ENCODE measurements at regions not wholly inside any gene's neighbourhood (a gene's known extent, or its start where the extent isn't known, plus 50 kb on each side); places are given as distances from the start of the nearest gene placed in this dataset.

DNA sequence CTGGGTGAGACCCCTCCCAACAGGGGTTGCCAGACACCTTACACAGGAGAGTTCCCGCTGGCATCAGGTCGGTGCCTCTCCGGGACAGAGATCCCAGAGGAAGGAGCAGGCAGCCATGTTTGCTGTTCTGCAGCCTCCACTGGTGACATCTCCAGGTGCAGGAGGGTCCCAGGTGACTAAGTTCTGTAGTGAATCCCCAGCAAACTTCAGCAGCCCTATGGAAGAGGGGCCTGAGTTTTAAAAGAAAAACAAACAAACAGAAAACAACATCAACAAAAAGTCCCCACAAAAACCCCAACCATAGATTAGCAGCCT is 515.1 kb downstream of the FRK start:
- TF ChIP-seq SUZ12 (IDR thresholded peaks at IDR 0.05; ENCODE audit: extremely low read depth, insufficient read depth, insufficient read length) (no peak), YY1 (IDR thresholded peaks at IDR 0.05; ENCODE audit: insufficient read depth, insufficient read length) (no peak), ZNF274 (IDR thresholded peaks at IDR 0.05; ENCODE audit: low read depth, low read length) (no peak)
